Upper lobe of left lung (tissue), 4 donors: ENCODE measurements at regions not wholly inside any gene's neighbourhood (a gene's known extent, or its start where the extent isn't known, plus 50 kb on each side); places are given as distances from the start of the nearest gene placed in this dataset.
"Not testable (repeated sequence)": the region's sequence is repeated elsewhere in the genome, so short reads cannot be mapped to it uniquely, and the experiment has no call there.

Source experiments
- CTCF ChIP-seq, 6 experiments: fragments of 450-650 bp in 4 of 6; fragments of 200-600 bp in 2 of 6; sonication (generic) in 2 of 6; IDR thresholded peaks; one replicate each; pipeline ENCODE4 v1.5.1; 2016 to 2019; ENCODE audit warnings: antibody characterized with exemption in 6 of 6
- EP300 ChIP-seq, 4 donors: sonication (generic); formaldehyde crosslinking; IDR thresholded peaks; one replicate each; pipeline ENCODE4 v1.5.1; 2017; ENCODE audit warnings: antibody characterized with exemption in 4 of 4, control low read depth in 2 of 4
- POLR2A ChIP-seq, 4 donors: fragments of 450-650 bp; IDR thresholded peaks; one replicate each; pipeline ENCODE4 v1.5.1; 2016 to 2017; ENCODE audit warnings: antibody characterized with exemption in 4 of 4, mild to moderate bottlenecking in 2 of 4
- POLR2AphosphoS5 ChIP-seq, 2 donors: sonication (generic); formaldehyde crosslinking; IDR thresholded peaks; one replicate each; pipeline ENCODE4 v1.5.1; 2017; ENCODE audit warnings: antibody characterized with exemption in 2 of 2

GRCh38 chrX:129255516-129255915, 267.8 kb downstream of the SMARCA1 start:
- TF ChIP-seq POLR2AphosphoS5, CTCF, POLR2A, EP300 (IDR thresholded peaks at IDR 0.05): not testable (repeated sequence)
